Loucy (cell line): ENCODE measurements at regions not wholly inside any gene's neighbourhood (a gene's known extent, or its start where the extent isn't known, plus 50 kb on each side); places are given as distances from the start of the nearest gene placed in this dataset.

ENCODE experiments used
- CTCF ChIP-seq: fragments of 200-600 bp; sonication (generic); conservative IDR thresholded peaks from 2 replicates; pipeline ENCODE4 v1.5.1; 2014; ENCODE audit warnings: mild to moderate bottlenecking, antibody characterized with exemption, low read length
- EZH2phosphoT487 ChIP-seq: fragments of 200-600 bp; IDR thresholded peaks from 2 replicates; pipeline ENCODE4 v1.6.1; 2018; ENCODE audit warnings: antibody characterized with exemption, mild to moderate bottlenecking, moderate library complexity, borderline replicate concordance

- TF ChIP-seq CTCF (no peak), EZH2phosphoT487 (no peak)
These were observed 1189.0 kb downstream of the PCDH18 start for GRCh38 chr4:136343340-136343739.
